OCI-LY7 (cell line): ENCODE measurements at regions not wholly inside any gene's neighbourhood (a gene's known extent, or its start where the extent isn't known, plus 50 kb on each side); places are given as distances from the start of the nearest gene placed in this dataset.

Source experiments
- BruUV-seq: library from RNA; stranded (reverse); fragments of 400-500 nt; replicated peaks from 2 replicates; lab custom pipeline; 2021; lab: Mats Ljungman, UMichigan
- CTCF ChIA-PET: fragments of 300-600 bp; sonication (Branson Sonifier 250); formaldehyde crosslinking; loops from one replicate; lab custom pipeline; 2022; ENCODE audit warnings: antibody characterized with exemption; ENCODE audit not compliant: unreplicated experiment; lab: Charles Lee
- POLR2A ChIA-PET: fragments of 300-600 bp; sonication (Branson Sonifier 250); formaldehyde crosslinking; loops from one replicate; lab custom pipeline; 2022; ENCODE audit warnings: antibody characterized with exemption; lab: Charles Lee
- DNase-seq: peaks from one replicate; pipeline ENCODE4 v3.0.0-alpha.2; 2015; ENCODE audit warnings: low spot score
- H2AFZ ChIP-seq: fragments of 200-600 bp; sonication (generic), shearing (Covaris generic); 2 replicates; pipeline ENCODE4 v1.6.1; 2014; ENCODE audit warnings: mild to moderate bottlenecking, antibody characterized with exemption, low read length, moderate library complexity
- H3K27ac ChIP-seq: fragments of 200-600 bp; sonication (generic); 2 replicates; pipeline ENCODE4 v1.5.1; 2014; ENCODE audit warnings: mixed run types, low read depth, mild to moderate bottlenecking, moderate library complexity, low read length, inconsistent platforms; ENCODE audit not compliant: poor library complexity, severe bottlenecking
- H3K36me3 ChIP-seq: fragments of 200-600 bp; sonication (generic); 2 replicates; pipeline ENCODE4 v1.6.1; 2014; ENCODE audit warnings: mild to moderate bottlenecking, antibody characterized with exemption, low read length, moderate library complexity, mixed read lengths; ENCODE audit not compliant: insufficient read depth
- H3K4me1 ChIP-seq: fragments of 200-600 bp; sonication (generic); 2 replicates; pipeline ENCODE4 v1.5.1; 2014; ENCODE audit warnings: mild to moderate bottlenecking, low read length; ENCODE audit not compliant: insufficient read depth, poor library complexity, severe bottlenecking
- H3K4me2 ChIP-seq: fragments of 200-600 bp; sonication (generic); 2 replicates; pipeline ENCODE4 v1.6.1; 2014; ENCODE audit warnings: mild to moderate bottlenecking, low read length
- H3K4me3 ChIP-seq: fragments of 200-600 bp; sonication (generic); 2 replicates; pipeline ENCODE4 v1.5.1; 2014; ENCODE audit warnings: mild to moderate bottlenecking, low read depth, low read length; ENCODE audit not compliant: poor library complexity, severe bottlenecking
- H3K79me2 ChIP-seq: fragments of 200-600 bp; sonication (generic); 2 replicates; pipeline ENCODE4 v1.6.1; 2016; ENCODE audit warnings: low read depth, mild to moderate bottlenecking, low read length, moderate library complexity, mixed read lengths; ENCODE audit not compliant: insufficient read depth
- H3K9me2 ChIP-seq: fragments of 200-600 bp; sonication (generic); 2 replicates; pipeline ENCODE4 v1.6.1; 2016; ENCODE audit warnings: mild to moderate bottlenecking, low read length, mixed read lengths; ENCODE audit not compliant: insufficient read depth
- H3K9me3 ChIP-seq: fragments of 200-600 bp; sonication (generic); 2 replicates; pipeline ENCODE4 v1.6.1; 2014; ENCODE audit warnings: mild to moderate bottlenecking, mixed run types, low read length, mixed read lengths
- H4K20me1 ChIP-seq: fragments of 200-600 bp; sonication (generic); 2 replicates; pipeline ENCODE4 v1.6.1; 2014; ENCODE audit warnings: mild to moderate bottlenecking, antibody characterized with exemption, low read length, moderate library complexity, mixed read lengths; ENCODE audit not compliant: insufficient read depth
- EZH2phosphoT487 ChIP-seq: fragments of 200-600 bp; sonication (generic); IDR thresholded peaks from 2 replicates; pipeline ENCODE4 v1.6.1; 2018; ENCODE audit warnings: low read depth, borderline replicate concordance, mild to moderate bottlenecking, mixed run types, antibody characterized with exemption, low read length, moderate library complexity, mixed read lengths
- intact Hi-C: fragments of 100-400 bp; cut with micrococcal nuclease; formaldehyde crosslinking; loops from one replicate; pipeline ENCODE4 v1.10.0; 2022; ENCODE audit not compliant: unreplicated experiment
- TF ChIP-seq, protein P1 (sequence below): fragments of 200-600 bp; sonication (generic); conservative IDR thresholded peaks from 2 replicates; pipeline ENCODE4 v1.5.1; 2014; ENCODE audit warnings: mild to moderate bottlenecking, antibody characterized with exemption, low read length, moderate library complexity, mixed read lengths

DNA sequence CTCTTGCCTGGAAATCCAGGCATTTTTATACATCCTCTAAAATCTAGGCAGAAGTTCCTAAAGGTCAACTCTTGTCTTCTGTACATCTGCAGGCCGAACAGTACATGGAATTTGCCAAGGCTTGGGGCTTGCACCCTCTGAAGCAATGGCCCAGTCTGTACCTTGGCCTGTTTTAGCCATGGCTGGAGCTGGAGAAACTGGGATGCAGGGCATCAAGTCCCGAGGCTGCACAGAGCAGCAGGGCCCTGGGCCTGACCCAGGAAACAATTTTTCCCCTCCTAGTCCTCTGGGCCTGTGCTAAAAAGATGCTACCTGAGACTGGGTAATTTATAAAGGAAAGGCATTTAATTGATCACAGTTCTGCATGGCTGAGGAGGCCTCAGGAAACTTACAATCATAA lies 520.8 kb upstream of the MIR17HG start:
- H3K79me2 ChIP-seq = no peaks in the 10 kb centered on the region
- intact Hi-C loops = no loop called here
- TF ChIP-seq, protein P1, sequence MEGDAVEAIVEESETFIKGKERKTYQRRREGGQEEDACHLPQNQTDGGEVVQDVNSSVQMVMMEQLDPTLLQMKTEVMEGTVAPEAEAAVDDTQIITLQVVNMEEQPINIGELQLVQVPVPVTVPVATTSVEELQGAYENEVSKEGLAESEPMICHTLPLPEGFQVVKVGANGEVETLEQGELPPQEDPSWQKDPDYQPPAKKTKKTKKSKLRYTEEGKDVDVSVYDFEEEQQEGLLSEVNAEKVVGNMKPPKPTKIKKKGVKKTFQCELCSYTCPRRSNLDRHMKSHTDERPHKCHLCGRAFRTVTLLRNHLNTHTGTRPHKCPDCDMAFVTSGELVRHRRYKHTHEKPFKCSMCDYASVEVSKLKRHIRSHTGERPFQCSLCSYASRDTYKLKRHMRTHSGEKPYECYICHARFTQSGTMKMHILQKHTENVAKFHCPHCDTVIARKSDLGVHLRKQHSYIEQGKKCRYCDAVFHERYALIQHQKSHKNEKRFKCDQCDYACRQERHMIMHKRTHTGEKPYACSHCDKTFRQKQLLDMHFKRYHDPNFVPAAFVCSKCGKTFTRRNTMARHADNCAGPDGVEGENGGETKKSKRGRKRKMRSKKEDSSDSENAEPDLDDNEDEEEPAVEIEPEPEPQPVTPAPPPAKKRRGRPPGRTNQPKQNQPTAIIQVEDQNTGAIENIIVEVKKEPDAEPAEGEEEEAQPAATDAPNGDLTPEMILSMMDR = no peak
- TF ChIP-seq EZH2phosphoT487 = no peak
- POLR2A ChIA-PET = interaction anchor here (1.3 to 1.4 kb wide), 2 partner anchors 10 to 13 kb away, joined by 4 to 7 read pairs; no protein-coding TSS in a partner anchor
- BruUV-seq = no TSS peak
- no peak overlapping the region for H3K27ac ChIP-seq
- H3K9me2 ChIP-seq = peaks cover 5% of the 10 kb centered on the region; the same call in 1 of the 2 replicates
- H3K36me3 ChIP-seq = no peaks in the 10 kb centered on the region
- no peak overlapping the region for H3K4me2 ChIP-seq
- H2AFZ ChIP-seq = no peak overlapping the region
- H3K4me3 ChIP-seq = no peak overlapping the region
- H4K20me1 ChIP-seq = no peaks in the 10 kb centered on the region
- CTCF ChIA-PET = no interaction called here
- DNase-seq = no peak
- no peaks in the 10 kb centered on the region for H3K9me3 ChIP-seq
- no peaks in the 10 kb centered on the region for H3K4me1 ChIP-seq

DNA sequence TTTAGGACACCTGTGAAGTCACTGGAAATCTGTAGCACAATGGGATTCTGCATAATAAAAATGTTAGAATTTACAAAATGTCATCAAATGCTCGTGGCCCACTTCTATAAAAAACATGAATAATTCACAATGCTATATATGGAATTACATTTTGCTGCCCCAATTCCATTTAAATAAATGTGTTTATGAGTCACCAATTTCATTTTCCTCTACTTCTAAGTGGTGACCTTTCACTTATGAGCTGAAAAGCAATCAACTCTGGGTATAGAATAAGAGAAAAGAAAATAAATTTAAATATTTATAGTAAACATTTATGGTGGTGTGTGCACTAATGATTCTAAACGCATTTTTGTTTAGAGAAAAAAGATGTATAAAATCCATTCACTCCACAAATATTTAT lies 516.7 kb upstream of the MIR17HG start:
- no peak overlapping the region for H2AFZ ChIP-seq

DNA sequence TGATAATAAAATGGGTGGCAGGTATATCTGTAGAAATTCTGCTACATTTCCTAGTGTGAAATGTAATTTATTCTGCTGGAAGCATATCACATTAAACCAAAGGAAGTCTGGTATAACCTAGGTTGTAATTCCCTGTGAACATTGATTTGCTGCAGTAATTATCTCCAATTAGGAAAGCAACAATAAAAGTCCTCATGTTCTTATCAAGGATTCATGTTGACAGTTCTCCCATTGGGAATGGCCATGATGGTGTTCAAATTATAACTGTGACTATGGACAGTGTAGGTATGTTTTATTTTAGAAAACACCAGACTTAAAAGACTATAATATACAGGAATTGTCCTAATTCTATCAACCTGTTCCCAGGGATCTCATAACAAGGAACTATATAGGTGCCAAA lies 513.5 kb upstream of the MIR17HG start:
- Histone ChIP-seq H3K9me2 (peaks cover 5% of the 10 kb centered on the region; the same call in 1 of the 2 replicates), H3K79me2 (no peaks in the 10 kb centered on the region), H2AFZ (no peak overlapping the region), H4K20me1 (no peaks in the 10 kb centered on the region), H3K9me3 (no peaks in the 10 kb centered on the region), H3K4me1 (no peaks in the 10 kb centered on the region), H3K27ac (no peak overlapping the region), H3K4me3 (no peak overlapping the region), H3K4me2 (no peak overlapping the region), H3K36me3 (no peaks in the 10 kb centered on the region)
- no TSS peak for BruUV-seq
- intact Hi-C loops = no loop called here
- POLR2A ChIA-PET = interaction anchor here (0.7 kb wide), 1 partner anchor 126 kb away, joined by 5 read pairs; no protein-coding TSS in a partner anchor
- CTCF ChIA-PET = no interaction called here
- DNase-seq = no peak
- TF ChIP-seq, protein P1 = no peak
- TF ChIP-seq EZH2phosphoT487 = no peak

More for the DNA sequence above, 516.7 kb upstream of the MIR17HG start:
- ChIA-PET CTCF (no interaction called here), POLR2A (interaction anchor here (0.6 to 0.7 kb wide), 3 partner anchors 218 to 624 kb away, joined by 3 to 4 read pairs (median 3); no protein-coding TSS in a partner anchor)
- H3K9me2 ChIP-seq = peaks cover 5% of the 10 kb centered on the region; the same call in 1 of the 2 replicates
- H3K36me3 ChIP-seq = no peaks in the 10 kb centered on the region
- H3K4me1 ChIP-seq = no peaks in the 10 kb centered on the region
- no peaks in the 10 kb centered on the region for H4K20me1 ChIP-seq
- no peak overlapping the region for H3K4me2 ChIP-seq
- TF ChIP-seq, protein P1 = no peak
- TF ChIP-seq EZH2phosphoT487 = no peak
- no peaks in the 10 kb centered on the region for H3K9me3 ChIP-seq
- no peak overlapping the region for H3K4me3 ChIP-seq
- no TSS peak for BruUV-seq
- no peak overlapping the region for H3K27ac ChIP-seq
- no peaks in the 10 kb centered on the region for H3K79me2 ChIP-seq
- DNase-seq = no peak
- intact Hi-C loops = no loop called here
